NCI-H226 (cell line): ENCODE measurements at regions not wholly inside any gene's neighbourhood (a gene's known extent, or its start where the extent isn't known, plus 50 kb on each side); places are given as distances from the start of the nearest gene placed in this dataset.

Experiments
- DNase-seq: peaks from one replicate; pipeline ENCODE4 v3.0.0-alpha.2; 2015

GRCh38 chr2:41870265-41870585 lies 177.6 kb upstream of the PKDCC start:
- no peak for DNase-seq

GRCh38 chr2:41871080-41871479 lies 176.7 kb upstream of the PKDCC start:
- no peak for DNase-seq

- no peak for DNase-seq
Observed at GRCh38 chr2:41872646-41873045, 175.2 kb upstream of the PKDCC start.

GRCh38 chr2:41873102-41874031 lies 174.5 kb upstream of the PKDCC start:
- DNase-seq: no peak

- no peak for DNase-seq
Observed at GRCh38 chr2:41877114-41877678, 170.6 kb upstream of the PKDCC start.

- DNase-seq: no peak
Observed at GRCh38 chr2:41878056-41878455, 169.8 kb upstream of the PKDCC start.

- DNase-seq: no peak
Observed at GRCh38 chr2:41878716-41879234, 169.0 kb upstream of the PKDCC start.

- no peak for DNase-seq
Observed at GRCh38 chr2:41879235-41879916, 168.4 kb upstream of the PKDCC start.

GRCh38 chr2:41880561-41881243 lies 167.1 kb upstream of the PKDCC start:
- DNase-seq: no peak

GRCh38 chr2:41881249-41881648 lies 166.6 kb upstream of the PKDCC start:
- DNase-seq: no peak

GRCh38 chr2:41884718-41885117 lies 163.1 kb upstream of the PKDCC start:
- no peak for DNase-seq

GRCh38 chr2:41886145-41886664 lies 161.6 kb upstream of the PKDCC start:
- no peak for DNase-seq

- DNase-seq: no peak
Observed at GRCh38 chr2:41886757-41887156, 161.1 kb upstream of the PKDCC start.

GRCh38 chr2:41890341-41890740 lies 157.5 kb upstream of the PKDCC start:
- no peak for DNase-seq

GRCh38 chr2:41892476-41892875 lies 155.3 kb upstream of the PKDCC start:
- DNase-seq: no peak

GRCh38 chr2:41894563-41895333 lies 153.1 kb upstream of the PKDCC start:
- no peak for DNase-seq

GRCh38 chr2:41895334-41895664 lies 152.5 kb upstream of the PKDCC start:
- no peak for DNase-seq

- DNase-seq: no peak
Observed at GRCh38 chr2:41896186-41896846, 151.5 kb upstream of the PKDCC start.

GRCh38 chr2:41899189-41899588 lies 148.6 kb upstream of the PKDCC start:
- no peak for DNase-seq

GRCh38 chr2:41900101-41900577 lies 147.7 kb upstream of the PKDCC start:
- DNase-seq: no peak

- no peak for DNase-seq
Observed at GRCh38 chr2:41902897-41903296, 144.9 kb upstream of the PKDCC start.
